ENCODE measurements at regions not wholly inside any gene's neighbourhood (a gene's known extent, or its start where the extent isn't known, plus 50 kb on each side); places are given as distances from the start of the nearest gene placed in this dataset.

DNA sequence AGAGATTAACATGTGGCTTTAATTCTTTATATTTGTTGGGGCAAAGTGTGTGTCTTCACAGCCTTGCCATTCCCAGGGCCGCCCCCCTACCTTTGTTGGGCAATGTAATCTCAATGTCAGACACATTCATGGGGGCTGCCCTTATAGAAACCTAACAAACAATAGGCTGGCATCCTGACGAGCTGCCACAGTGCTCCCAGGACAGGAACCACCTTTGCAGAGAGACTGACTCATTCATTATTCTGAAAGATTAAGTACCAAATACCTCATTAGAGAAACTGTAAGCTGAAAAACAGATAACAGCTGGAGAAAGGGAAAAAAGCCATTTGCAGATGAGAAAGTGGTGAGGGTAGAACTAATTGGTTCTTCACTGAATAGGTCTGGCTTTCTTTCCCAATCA is 1587.5 kb upstream of the PIK3C3 start:
- Histone ChIP-seq H3K27me3 (ENCODE audit: low read length) (no peaks in the 10 kb centered on the region), H3K27ac (ENCODE audit: low read depth, low read length) (no peak overlapping the region), H3F3A (ENCODE audit: insufficient read depth) (no peaks in the 10 kb centered on the region), H2AFZ (ENCODE audit: low read depth, low read length, severe bottlenecking) (no peak overlapping the region), H3K79me2 (ENCODE audit: insufficient read depth, low read length) (no peaks in the 10 kb centered on the region), H3K9ac (ENCODE audit: low read length) (no peak overlapping the region), H3K36me3 (ENCODE audit: low read length) (no peaks in the 10 kb centered on the region), H4K20me1 (ENCODE audit: low read depth, low read length) (no peaks in the 10 kb centered on the region), H3K9me2 (replicated peaks; ENCODE audit: insufficient read depth, low read length) (no peaks in the 10 kb centered on the region), H3K4me2 (ENCODE audit: low read depth, low read length, poor library complexity, severe bottlenecking) (no peak overlapping the region), H3K4me3 (ENCODE audit: insufficient read depth, low read length, poor library complexity, severe bottlenecking) (no peak overlapping the region), H3K9me3 (ENCODE audit: insufficient read depth, low read length) (no peaks in the 10 kb centered on the region)
- TF ChIP-seq, protein P1, sequence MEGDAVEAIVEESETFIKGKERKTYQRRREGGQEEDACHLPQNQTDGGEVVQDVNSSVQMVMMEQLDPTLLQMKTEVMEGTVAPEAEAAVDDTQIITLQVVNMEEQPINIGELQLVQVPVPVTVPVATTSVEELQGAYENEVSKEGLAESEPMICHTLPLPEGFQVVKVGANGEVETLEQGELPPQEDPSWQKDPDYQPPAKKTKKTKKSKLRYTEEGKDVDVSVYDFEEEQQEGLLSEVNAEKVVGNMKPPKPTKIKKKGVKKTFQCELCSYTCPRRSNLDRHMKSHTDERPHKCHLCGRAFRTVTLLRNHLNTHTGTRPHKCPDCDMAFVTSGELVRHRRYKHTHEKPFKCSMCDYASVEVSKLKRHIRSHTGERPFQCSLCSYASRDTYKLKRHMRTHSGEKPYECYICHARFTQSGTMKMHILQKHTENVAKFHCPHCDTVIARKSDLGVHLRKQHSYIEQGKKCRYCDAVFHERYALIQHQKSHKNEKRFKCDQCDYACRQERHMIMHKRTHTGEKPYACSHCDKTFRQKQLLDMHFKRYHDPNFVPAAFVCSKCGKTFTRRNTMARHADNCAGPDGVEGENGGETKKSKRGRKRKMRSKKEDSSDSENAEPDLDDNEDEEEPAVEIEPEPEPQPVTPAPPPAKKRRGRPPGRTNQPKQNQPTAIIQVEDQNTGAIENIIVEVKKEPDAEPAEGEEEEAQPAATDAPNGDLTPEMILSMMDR (IDR thresholded peaks at IDR 0.05; ENCODE audit: insufficient read depth, low read length, poor library complexity, severe bottlenecking) = no peak
- no peak for TF ChIP-seq EZH2phosphoT487 (conservative IDR thresholded peaks at IDR 0.05; ENCODE audit: low read length)

DNA sequence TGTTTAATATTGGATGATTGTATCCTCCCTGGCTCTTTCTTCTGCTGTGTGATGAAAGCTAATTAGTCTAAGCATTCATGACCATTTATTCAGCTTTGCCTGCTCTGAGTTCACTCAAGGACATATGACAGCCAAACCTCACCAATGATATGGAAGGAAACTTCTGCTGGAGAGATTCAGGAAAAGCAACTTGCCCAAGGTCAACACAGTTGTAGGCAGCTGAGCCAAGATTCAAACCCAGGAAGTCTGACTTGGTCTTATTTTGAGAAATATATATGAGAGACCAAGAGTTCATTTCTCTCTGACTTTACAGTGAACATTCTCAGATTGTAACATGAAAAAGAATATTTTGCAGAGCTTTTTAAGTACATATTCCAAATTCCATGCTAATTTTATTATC is 1588.5 kb upstream of the PIK3C3 start:
- no peak overlapping the region for H2AFZ ChIP-seq (ENCODE audit: low read depth, low read length, severe bottlenecking)
- H3K9me3 ChIP-seq (ENCODE audit: insufficient read depth, low read length) = no peaks in the 10 kb centered on the region
- H3K9ac ChIP-seq (ENCODE audit: low read length) = no peak overlapping the region
- no peaks in the 10 kb centered on the region for H3K36me3 ChIP-seq (ENCODE audit: low read length)
- no peaks in the 10 kb centered on the region for H4K20me1 ChIP-seq (ENCODE audit: low read depth, low read length)
- H3K27ac ChIP-seq (ENCODE audit: low read depth, low read length) = no peak overlapping the region
- no peaks in the 10 kb centered on the region for H3K79me2 ChIP-seq (ENCODE audit: insufficient read depth, low read length)
- no peak overlapping the region for H3K4me3 ChIP-seq (ENCODE audit: insufficient read depth, low read length, poor library complexity, severe bottlenecking)
- H3K4me2 ChIP-seq (ENCODE audit: low read depth, low read length, poor library complexity, severe bottlenecking) = no peak overlapping the region
- TF ChIP-seq EZH2phosphoT487 (conservative IDR thresholded peaks at IDR 0.05; ENCODE audit: low read length) = no peak
- TF ChIP-seq, protein P1 (IDR thresholded peaks at IDR 0.05; ENCODE audit: insufficient read depth, low read length, poor library complexity, severe bottlenecking) = no peak
- no peaks in the 10 kb centered on the region for H3K9me2 ChIP-seq (replicated peaks; ENCODE audit: insufficient read depth, low read length)
- no peaks in the 10 kb centered on the region for H3F3A ChIP-seq (ENCODE audit: insufficient read depth)
- H3K27me3 ChIP-seq (ENCODE audit: low read length) = no peaks in the 10 kb centered on the region

DNA sequence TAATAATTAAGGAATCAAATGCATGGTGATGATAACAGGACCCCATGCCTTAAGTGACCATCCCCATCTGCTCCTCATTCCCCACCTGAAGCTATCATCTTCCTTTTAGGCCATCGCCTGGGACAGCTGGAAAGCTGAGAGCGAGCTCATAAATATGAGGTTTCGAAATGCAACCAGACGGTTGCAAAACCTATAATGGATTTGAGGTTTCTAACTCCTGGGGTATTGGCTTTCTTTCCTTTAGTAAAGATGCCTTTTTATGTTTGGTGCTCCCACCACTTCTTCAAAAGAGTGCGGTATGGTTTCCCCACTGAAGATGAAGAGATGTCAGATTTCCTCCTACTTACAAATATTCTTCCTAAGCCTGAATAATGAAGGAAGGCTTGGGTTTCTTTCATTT is 1589.5 kb upstream of the PIK3C3 start:
- no peak overlapping the region for H2AFZ ChIP-seq (ENCODE audit: low read depth, low read length, severe bottlenecking)
- H3F3A ChIP-seq (ENCODE audit: insufficient read depth) = no peaks in the 10 kb centered on the region
- no peak overlapping the region for H3K4me3 ChIP-seq (ENCODE audit: insufficient read depth, low read length, poor library complexity, severe bottlenecking)
- no peaks in the 10 kb centered on the region for H3K9me3 ChIP-seq (ENCODE audit: insufficient read depth, low read length)
- no peak overlapping the region for H3K27ac ChIP-seq (ENCODE audit: low read depth, low read length)
- H3K27me3 ChIP-seq (ENCODE audit: low read length) = no peaks in the 10 kb centered on the region
- no peak overlapping the region for H3K4me2 ChIP-seq (ENCODE audit: low read depth, low read length, poor library complexity, severe bottlenecking)
- TF ChIP-seq EZH2phosphoT487 (conservative IDR thresholded peaks at IDR 0.05; ENCODE audit: low read length) = no peak
- TF ChIP-seq, protein P1 (IDR thresholded peaks at IDR 0.05; ENCODE audit: insufficient read depth, low read length, poor library complexity, severe bottlenecking) = no peak
- H3K79me2 ChIP-seq (ENCODE audit: insufficient read depth, low read length) = no peaks in the 10 kb centered on the region
- no peaks in the 10 kb centered on the region for H3K36me3 ChIP-seq (ENCODE audit: low read length)
- H4K20me1 ChIP-seq (ENCODE audit: low read depth, low read length) = no peaks in the 10 kb centered on the region
- H3K9me2 ChIP-seq (replicated peaks; ENCODE audit: insufficient read depth, low read length) = no peaks in the 10 kb centered on the region
- no peak overlapping the region for H3K9ac ChIP-seq (ENCODE audit: low read length)

All from SU-DHL-6 (cell line).